HG03354 (cell line): ENCODE measurements at regions not wholly inside any gene's neighbourhood (a gene's known extent, or its start where the extent isn't known, plus 50 kb on each side); places are given as distances from the start of the nearest gene placed in this dataset.

Source experiments
- ATAC-seq: cut with Tn5 transposase; IDR thresholded peaks from one replicate; pipeline ENCODE4 v1.9.1; 2021; ENCODE audit warnings: mild to moderate bottlenecking; ENCODE audit not compliant: unreplicated experiment, poor library complexity, severe bottlenecking

GRCh38 chr4:16995451-16995850 is 97.0 kb upstream of the LDB2 start:
- no peak for ATAC-seq

GRCh38 chr4:16993956-16994840 is 95.8 kb upstream of the LDB2 start:
- no peak for ATAC-seq

GRCh38 chr4:16992566-16993225 is 94.3 kb upstream of the LDB2 start:
- no peak for ATAC-seq

- no peak for ATAC-seq
These were observed 93.0 kb upstream of the LDB2 start for GRCh38 chr4:16991450-16991849.

- no peak for ATAC-seq
These were observed 90.9 kb upstream of the LDB2 start for GRCh38 chr4:16989371-16989770.

- no peak for ATAC-seq
These were observed 90.4 kb upstream of the LDB2 start for GRCh38 chr4:16988814-16989213.

- no peak for ATAC-seq
These were observed 78.6 kb upstream of the LDB2 start for GRCh38 chr4:16977081-16977480.

- ATAC-seq, result no peak
These were observed 71.3 kb upstream of the LDB2 start for GRCh38 chr4:16969696-16970135.

- ATAC-seq, result no peak
These were observed 69.3 kb upstream of the LDB2 start for GRCh38 chr4:16967722-16968121.

GRCh38 chr4:16959305-16959704 is 60.9 kb upstream of the LDB2 start:
- ATAC-seq, result no peak

- no peak for ATAC-seq
These were observed 54.6 kb upstream of the LDB2 start for GRCh38 chr4:16952896-16953630.

GRCh38 chr4:16952462-16952871 is 54.0 kb upstream of the LDB2 start:
- ATAC-seq, result no peak
